SK-N-SH (cell line): ENCODE measurements at regions not wholly inside any gene's neighbourhood (a gene's known extent, or its start where the extent isn't known, plus 50 kb on each side); places are given as distances from the start of the nearest gene placed in this dataset.

Experiments used
- CTCF ChIA-PET: fragments of 300-600, 350-600 bp; formaldehyde crosslinking; extraction: SDS; loops from one replicate; lab custom pipeline; 2021; lab: Yijun Ruan, JAX
- POLR2A ChIA-PET: fragments of 350-600 bp; sonication (Branson Sonifier 250); formaldehyde crosslinking; extraction: SDS; loops from one replicate; lab custom pipeline; 2020; ENCODE audit warnings: antibody characterized with exemption, inconsistent platforms; lab: Yijun Ruan, JAX
- DNase-seq: peaks from one replicate; pipeline ENCODE4 v3.0.0; 2012
- H2AFZ ChIP-seq: fragments of 200-600 bp; sonication (generic); 2 replicates; pipeline ENCODE4 v1.8.1; 2016; ENCODE audit warnings: antibody characterized with exemption, mild to moderate bottlenecking, low read depth
- H3F3A ChIP-seq: fragments of 200-600 bp; sonication (generic); replicated peaks from 2 replicates; pipeline ENCODE3; 2016; ENCODE audit warnings: antibody characterized with exemption, mild to moderate bottlenecking; ENCODE audit not compliant: insufficient read depth
- H3K27ac ChIP-seq, 2 experiments: fragments of 200-500 bp in 1 of 2; fragments of 200-600 bp in 1 of 2; sonication (Bioruptor generic) in 1 of 2; sonication (generic), shearing (Covaris generic) in 1 of 2; 2 replicates each; pipeline versions ENCODE4 v1.5.1 to v1.6.1; 2014 to 2016; ENCODE audit warnings: low read depth in 2 of 2, inconsistent platforms in 1 of 2, low read length in 1 of 2, mild to moderate bottlenecking in 1 of 2, mixed read lengths in 1 of 2
- H3K27me3 ChIP-seq: fragments of 200-600 bp; sonication (generic), shearing (Covaris generic); 2 replicates; pipeline ENCODE4 v1.6.1; 2016; ENCODE audit warnings: mixed run types; ENCODE audit not compliant: insufficient read depth
- H3K36me3 ChIP-seq, 2 experiments: fragments of 200-500 bp in 1 of 2; fragments of 200-600 bp in 1 of 2; sonication (Bioruptor generic) in 1 of 2; sonication (generic) in 1 of 2; replicated peaks in 1 of 2; 2 replicates each; pipeline versions ENCODE3 to v1.5.1; 2014 to 2016; ENCODE audit warnings: low read length in 1 of 2, mild to moderate bottlenecking in 1 of 2; ENCODE audit not compliant: insufficient read depth in 2 of 2, control insufficient read depth in 1 of 2
- H3K4me1 ChIP-seq, 2 experiments: fragments of 200-500 bp in 1 of 2; fragments of 200-600 bp in 1 of 2; sonication (Bioruptor generic) in 1 of 2; sonication (generic), shearing (Covaris generic) in 1 of 2; 2 replicates each; pipeline versions ENCODE4 v1.5.1 to v1.6.1; 2014 to 2016; ENCODE audit warnings: low read depth in 1 of 2, low read length in 1 of 2, mixed run types in 1 of 2; ENCODE audit not compliant: insufficient read depth in 2 of 2, control insufficient read depth in 1 of 2
- H3K4me2 ChIP-seq: fragments of 200-600 bp; sonication (generic), shearing (Covaris generic); 2 replicates; pipeline ENCODE4 v1.6.1; 2017; ENCODE audit warnings: mixed run types
- H3K4me3 ChIP-seq, 2 experiments: fragments of 200-500 bp in 1 of 2; fragments of 200-600 bp in 1 of 2; sonication (Bioruptor generic) in 1 of 2; sonication (generic), shearing (Covaris generic) in 1 of 2; 2 replicates each; pipeline versions ENCODE4 v1.5.1 to v1.8.1; 2014 to 2016; ENCODE audit warnings: low read depth in 2 of 2, inconsistent platforms in 1 of 2, low read length in 1 of 2, mild to moderate bottlenecking in 1 of 2, mixed read lengths in 1 of 2, moderate library complexity in 1 of 2
- H3K79me2 ChIP-seq: fragments of 200-600 bp; sonication (generic); 2 replicates; pipeline ENCODE4 v1.8.1; 2017; ENCODE audit warnings: mild to moderate bottlenecking; ENCODE audit not compliant: insufficient read depth
- H3K9ac ChIP-seq: fragments of 200-600 bp; sonication (generic); 2 replicates; pipeline ENCODE4 v1.6.1; 2017; ENCODE audit warnings: mixed run types
- H3K9me2 ChIP-seq: fragments of 200-600 bp; sonication (generic); 2 replicates; pipeline ENCODE4 v1.6.1; 2017; ENCODE audit warnings: mixed run types
- H3K9me3 ChIP-seq: fragments of 200-600 bp; sonication (generic); 2 replicates; pipeline ENCODE4 v1.6.1; 2017; ENCODE audit warnings: mixed run types, mild to moderate bottlenecking, moderate library complexity
- H4K20me1 ChIP-seq: fragments of 200-600 bp; sonication (generic); 2 replicates; pipeline ENCODE4 v1.6.1; 2017; ENCODE audit warnings: mild to moderate bottlenecking, mixed run types; ENCODE audit not compliant: insufficient read depth
- EP300 ChIP-seq, 2 experiments: IDR thresholded peaks; 2 replicates each; pipeline versions ENCODE4 v1.4.0 to v1.6.1; 2012; ENCODE audit warnings: borderline replicate concordance in 1 of 2, low read depth in 1 of 2, low read length in 1 of 2
- EZH2phosphoT487 ChIP-seq: fragments of 200-600 bp; sonication (generic); IDR thresholded peaks from 2 replicates; pipeline ENCODE4 v1.6.1; 2017; ENCODE audit warnings: low read depth, mixed run types, mild to moderate bottlenecking, antibody characterized with exemption, moderate library complexity, borderline replicate concordance
- FOXM1 ChIP-seq: IDR thresholded peaks from 2 replicates; pipeline ENCODE4 v1.4.0; 2012; ENCODE audit warnings: low read depth, mild to moderate bottlenecking
- GABPA ChIP-seq: IDR thresholded peaks from 2 replicates; pipeline ENCODE4 v1.4.0; 2012; ENCODE audit warnings: low read depth, mild to moderate bottlenecking
- MEF2A ChIP-seq: IDR thresholded peaks from 2 replicates; pipeline ENCODE4 v1.4.0; 2012; ENCODE audit warnings: low read depth, borderline replicate concordance
- MXI1 ChIP-seq: IDR thresholded peaks from 2 replicates; pipeline ENCODE4 v1.6.1; 2012; ENCODE audit warnings: mild to moderate bottlenecking, low read depth, low read length, improper control_type of control experiment
- NFIC ChIP-seq: IDR thresholded peaks from 2 replicates; pipeline ENCODE4 v1.4.0; 2012; ENCODE audit warnings: borderline replicate concordance
- NRF1 ChIP-seq: IDR thresholded peaks from 2 replicates; pipeline ENCODE4 v1.6.1; 2012; ENCODE audit warnings: low read depth, mild to moderate bottlenecking, low read length
- POLR2AphosphoS5 ChIP-seq: IDR thresholded peaks from 2 replicates; pipeline ENCODE4 v1.6.1; 2012; ENCODE audit warnings: low read depth, low read length
- RCOR1 ChIP-seq: fragments of 150-350 bp; IDR thresholded peaks from 2 replicates; pipeline ENCODE4 v1.6.1; 2017; ENCODE audit warnings: antibody characterized with exemption, low read length
- RXRA ChIP-seq: IDR thresholded peaks from 2 replicates; pipeline ENCODE4 v1.4.0; 2012; ENCODE audit warnings: low read depth, mild to moderate bottlenecking, borderline replicate concordance
- SIN3A ChIP-seq: IDR thresholded peaks from 2 replicates; pipeline ENCODE4 v1.6.1; 2012; ENCODE audit warnings: low read depth, mild to moderate bottlenecking, low read length, moderate library complexity, borderline replicate concordance
- TAF1 ChIP-seq: IDR thresholded peaks from 2 replicates; pipeline ENCODE4 v1.6.1; 2012; ENCODE audit warnings: low read depth, mild to moderate bottlenecking, low read length, moderate library complexity, borderline replicate concordance
- YY1 ChIP-seq: IDR thresholded peaks from 2 replicates; pipeline ENCODE4 v1.4.0; 2012; ENCODE audit warnings: low read depth, mild to moderate bottlenecking
- ZBTB33 ChIP-seq: IDR thresholded peaks from 2 replicates; pipeline ENCODE4 v1.4.0; 2012; ENCODE audit warnings: low read depth, borderline replicate concordance
- WGBS: methylation state at CpG from one replicate; pipeline ENCODE4 v1.1.6; 2017; ENCODE audit warnings: low lambda C conversion rate; 5-methylcytosine and 5-hydroxymethylcytosine counted together

GRCh38 chr9:87830446-87830845, 52.2 kb upstream of the SPATA31E1 start (continued):
- TF ChIP-seq EP300 (IDR thresholded peaks at IDR 0.05; ENCODE audit: borderline replicate concordance in 1 of 2, low read depth in 1 of 2, low read length in 1 of 2) (no peak), FOXM1 (no peak), POLR2AphosphoS5 (no peak), EZH2phosphoT487 (no peak), YY1 (no peak)

GRCh38 chr9:87831159-87831558, 51.5 kb upstream of the SPATA31E1 start:
- Histone ChIP-seq H3K9me3 (no peaks in the 10 kb centered on the region), H3K27ac (no peak overlapping the region), H3K4me1 (no peaks in the 10 kb centered on the region; a peak in 1 of 4 replicates), H3K79me2 (no peaks in the 10 kb centered on the region), H3K9me2 (no peaks in the 10 kb centered on the region), H4K20me1 (no peaks in the 10 kb centered on the region), H3K9ac (no peak overlapping the region), H3F3A (no peaks in the 10 kb centered on the region), H3K36me3 (no peaks in the 10 kb centered on the region), H3K27me3 (no peaks in the 10 kb centered on the region), H3K4me2 (no peak overlapping the region), H3K4me3 (no peak overlapping the region), H2AFZ (no peak overlapping the region)
- no peak for DNase-seq
- 42% methylated on average over 1 of the region's 1 CpG for WGBS
- TF ChIP-seq SIN3A: no peak
- no peak for TF ChIP-seq FOXM1
- no peak for TF ChIP-seq TAF1
- no peak for TF ChIP-seq GABPA
- no peak for TF ChIP-seq RXRA
- no peak for TF ChIP-seq NFIC
- TF ChIP-seq NRF1: no peak
- TF ChIP-seq MEF2A: no peak
- TF ChIP-seq MXI1: no peak
- no peak for TF ChIP-seq RCOR1
- TF ChIP-seq ZBTB33: no peak
- POLR2A ChIA-PET: no interaction called here
- CTCF ChIA-PET: no interaction called here
